H1 (cell line): ENCODE measurements at regions not wholly inside any gene's neighbourhood (a gene's known extent, or its start where the extent isn't known, plus 50 kb on each side); places are given as distances from the start of the nearest gene placed in this dataset.

Experiments used
- NANOG ChIP-seq: IDR thresholded peaks from 2 replicates; pipeline ENCODE4 v1.6.1; 2011; ENCODE audit warnings: low read length, low read depth, mild to moderate bottlenecking, inconsistent platforms; ENCODE audit not compliant: insufficient read depth, poor library complexity, severe bottlenecking
- RAD21 ChIP-seq, 2 experiments: IDR thresholded peaks in 1 of 2; conservative IDR thresholded peaks in 1 of 2; 2 replicates each; pipeline ENCODE4 v1.6.1; 2011; ENCODE audit warnings: low read depth in 2 of 2, low read length in 2 of 2, improper control_type of control experiment in 1 of 2, inconsistent platforms in 1 of 2, mild to moderate bottlenecking in 1 of 2, moderate library complexity in 1 of 2
- SP1 ChIP-seq: IDR thresholded peaks from 2 replicates; pipeline ENCODE4 v1.6.1; 2011; ENCODE audit warnings: low read depth, low read length
- SP2 ChIP-seq: IDR thresholded peaks from 2 replicates; pipeline ENCODE4 v1.6.1; 2012; ENCODE audit warnings: mild to moderate bottlenecking, low read length, inconsistent platforms
- SP4 ChIP-seq: IDR thresholded peaks from 2 replicates; pipeline ENCODE4 v1.6.1; 2012; ENCODE audit warnings: low read length, inconsistent platforms
- TEAD4 ChIP-seq: IDR thresholded peaks from 2 replicates; pipeline ENCODE4 v1.6.1; 2012; ENCODE audit warnings: low read depth, low read length, inconsistent platforms, mixed read lengths
- USF2 ChIP-seq: IDR thresholded peaks from 2 replicates; pipeline ENCODE4 v1.6.1; 2011; ENCODE audit warnings: low read length, improper control_type of control experiment

DNA sequence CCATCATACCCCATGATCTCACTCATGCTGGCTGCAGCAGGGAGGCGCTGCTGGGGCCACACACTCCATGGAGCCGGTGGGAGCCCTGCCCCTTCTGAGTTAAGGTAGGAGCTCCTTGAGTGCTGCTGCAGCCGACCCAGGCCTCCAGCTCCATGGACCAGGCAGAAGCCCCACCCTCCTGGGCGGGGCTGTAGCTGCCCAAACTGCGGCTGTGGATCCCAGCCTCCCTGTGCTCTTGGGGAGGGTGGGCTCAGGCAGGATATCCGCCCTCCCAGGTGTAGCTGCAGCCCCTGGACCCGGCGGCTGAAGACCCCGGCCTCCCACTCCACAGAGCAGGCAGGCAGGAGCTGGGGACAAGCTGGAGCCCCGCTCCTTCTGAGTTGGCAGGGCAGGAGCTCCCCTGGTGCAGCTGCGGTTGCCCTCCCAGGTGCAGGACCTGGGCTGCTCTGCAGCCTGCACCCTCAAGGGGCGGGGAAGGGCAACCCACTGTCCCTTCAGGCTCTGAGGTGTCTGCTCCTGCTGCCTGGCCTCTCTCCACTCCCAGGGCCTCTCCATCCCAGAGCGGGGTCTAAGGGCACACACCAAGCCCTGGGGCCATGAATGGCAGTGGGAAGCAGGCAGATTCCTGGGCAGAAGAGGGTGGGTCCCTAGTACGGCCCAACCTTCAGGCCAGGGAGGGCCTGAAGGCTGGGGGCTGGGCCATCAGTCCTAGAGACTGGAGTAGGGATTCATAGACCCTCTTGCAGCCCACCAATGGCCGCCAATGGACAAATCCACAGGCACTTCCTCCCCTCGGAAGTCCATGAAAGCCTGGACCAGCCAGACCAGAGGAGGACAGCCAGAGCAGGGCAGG is 466.1 kb downstream of the DTHD1 start (continued):
- TF ChIP-seq NANOG = no peak
- TF ChIP-seq SP4 = no peak
- TF ChIP-seq TEAD4 = no peak
- peak in 1 of 2 experiments; percentile 22; a peak in 2 of 4 replicates for TF ChIP-seq RAD21 (IDR thresholded peaks at IDR 0.05 in 1 of 2, conservative IDR thresholded peaks at IDR 0.05 in 1 of 2; ENCODE audit: low read depth in 2 of 2, low read length in 2 of 2)
- TF ChIP-seq USF2 = no peak
- no peak for TF ChIP-seq SP1
- no peak for TF ChIP-seq SP2
